Stomach (tissue), 4 donors: ENCODE measurements at regions not wholly inside any gene's neighbourhood (a gene's known extent, or its start where the extent isn't known, plus 50 kb on each side); places are given as distances from the start of the nearest gene placed in this dataset.

Source experiments
- EP300 ChIP-seq: sonication (generic); formaldehyde crosslinking; IDR thresholded peaks from one replicate; pipeline ENCODE4 v1.6.1; 2017; ENCODE audit warnings: antibody characterized with exemption
- POLR2AphosphoS5 ChIP-seq, 3 donors: sonication (generic); formaldehyde crosslinking; IDR thresholded peaks; one replicate each; pipeline ENCODE4 v1.6.1; 2016; ENCODE audit warnings: antibody characterized with exemption in 3 of 3

- no peak for TF ChIP-seq POLR2AphosphoS5 (IDR thresholded peaks at IDR 0.05)
- TF ChIP-seq EP300 = no peak
Observed at GRCh38 chr2:242011991-242012764, 142.6 kb downstream of the RTP5 start.
